CD4-positive, alpha-beta T cell treated with Interleukin-6 at 100 ng/mL for 8 hours (primary cell): ENCODE measurements at regions not wholly inside any gene's neighbourhood (a gene's known extent, or its start where the extent isn't known, plus 50 kb on each side); places are given as distances from the start of the nearest gene placed in this dataset.

Experiments used
- DNase-seq: peaks from one replicate; pipeline ENCODE4 v3.0.0-alpha.2; 2020; ENCODE audit warnings: mixed read lengths, low spot score

DNA sequence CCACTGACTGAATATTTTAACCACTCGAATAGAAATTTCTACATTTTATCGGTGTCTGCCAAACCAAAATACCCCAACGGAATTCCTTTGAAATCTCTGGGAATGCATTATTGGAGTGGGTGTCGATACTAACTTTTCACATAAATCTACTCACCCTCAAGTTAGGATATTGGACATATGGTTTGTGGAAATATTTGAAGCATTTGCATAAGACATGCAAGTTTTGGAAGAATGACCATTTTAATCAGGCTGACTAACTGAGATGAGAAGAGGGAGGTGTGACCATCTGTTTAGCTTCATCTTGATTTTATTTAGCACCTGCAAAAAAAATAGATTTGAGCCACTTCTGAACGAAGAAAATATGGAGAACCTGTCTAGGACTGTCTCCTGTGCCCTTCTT lies 61.2 kb downstream of the KLF6 start:
- DNase-seq: no peak

DNA sequence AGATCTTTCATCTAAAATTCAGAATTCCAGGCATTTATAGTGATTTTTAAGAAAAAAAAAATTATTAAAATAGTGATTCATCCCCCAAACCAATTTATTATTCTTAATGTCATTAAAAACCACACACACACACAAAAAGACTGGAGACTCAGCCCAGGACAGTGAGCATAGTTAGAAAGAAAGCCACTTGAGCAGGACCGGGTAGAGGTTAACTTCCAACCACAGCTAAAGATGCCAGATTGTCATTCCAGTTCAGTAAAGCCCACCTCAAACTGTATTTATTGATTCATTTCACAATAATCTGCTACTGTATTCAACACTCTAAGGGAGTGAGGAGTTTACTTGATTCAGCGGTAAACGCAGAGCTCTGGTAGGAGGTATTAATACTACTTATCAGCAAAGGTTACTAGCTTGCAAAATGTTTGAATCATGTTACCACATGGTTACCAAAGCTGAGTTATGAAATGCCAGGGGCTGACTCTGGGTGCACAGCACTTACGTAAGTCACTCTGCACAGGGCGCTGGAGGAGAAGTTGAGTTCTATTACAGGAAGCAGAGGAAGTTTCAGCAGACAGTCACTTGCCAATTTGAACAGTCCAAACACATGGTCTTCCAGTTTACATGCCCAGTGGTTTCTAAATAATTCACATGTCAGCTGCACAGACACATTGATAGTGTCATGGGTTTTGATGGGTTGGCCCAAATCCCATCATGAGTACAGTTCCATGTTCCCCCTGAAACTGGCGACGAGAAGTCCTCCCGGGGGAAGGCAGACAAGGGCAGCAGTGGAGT lies 64.6 kb downstream of the KLF6 start:
- no peak for DNase-seq

DNA sequence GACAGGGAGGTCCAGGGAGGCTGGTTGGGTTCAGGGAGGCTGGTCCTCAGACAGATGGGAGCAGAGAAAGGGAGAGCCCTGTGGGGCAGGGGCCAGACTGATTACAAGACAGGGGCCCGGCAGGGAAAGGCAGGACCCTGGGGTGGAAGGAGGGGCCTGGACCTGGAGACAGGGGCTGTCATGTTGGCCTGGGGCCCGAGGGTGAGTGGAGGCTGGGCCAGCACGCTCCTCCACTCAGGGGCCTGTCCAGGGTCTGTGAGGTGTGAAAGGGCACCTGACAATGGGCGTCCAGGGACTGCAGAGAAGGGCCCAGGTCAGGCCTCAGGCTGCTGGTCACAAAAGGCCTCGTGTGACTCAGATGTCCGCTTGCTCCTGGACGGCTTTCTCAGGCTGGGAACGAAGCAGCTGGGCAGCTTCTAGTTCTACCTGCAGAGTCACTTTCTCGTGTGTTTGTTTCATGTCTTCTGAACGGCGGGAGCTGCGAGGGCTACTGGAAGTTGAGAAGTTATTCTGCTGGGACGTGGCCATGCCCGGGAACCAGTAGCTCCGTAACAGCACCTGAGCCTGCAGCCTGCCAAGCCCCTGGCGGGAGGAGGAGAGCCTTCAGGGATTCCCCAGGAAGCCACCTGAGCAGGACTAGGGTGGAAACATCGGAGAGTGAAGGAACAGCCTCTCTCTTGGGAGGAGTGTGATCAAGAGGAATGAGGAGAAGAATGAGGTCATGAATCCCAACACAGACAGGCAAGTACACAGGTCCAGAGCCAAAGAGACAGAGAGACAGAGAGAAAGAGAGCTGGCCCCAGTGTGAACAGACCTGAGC lies 65.8 kb downstream of the KLF6 start:
- no peak for DNase-seq

DNA sequence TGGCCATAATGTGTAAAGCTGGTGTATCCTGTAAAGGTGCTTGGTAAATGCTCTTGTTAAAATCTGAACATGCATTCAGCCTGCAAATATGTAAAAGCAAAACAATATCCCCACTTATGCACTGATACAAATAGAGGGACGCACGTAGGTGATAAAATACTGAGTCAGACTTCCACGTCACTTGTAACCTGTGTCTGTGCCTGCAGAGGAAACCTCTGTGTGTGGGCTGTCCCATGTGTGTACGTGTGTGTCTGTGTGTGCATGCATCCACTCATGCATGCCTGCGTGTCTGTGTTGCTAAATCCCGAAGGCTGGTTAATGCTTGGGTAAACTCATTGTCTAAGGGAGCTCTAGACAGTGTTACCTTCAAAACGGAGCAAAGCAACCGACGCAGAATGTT lies 68.9 kb downstream of the KLF6 start:
- no peak for DNase-seq

DNA sequence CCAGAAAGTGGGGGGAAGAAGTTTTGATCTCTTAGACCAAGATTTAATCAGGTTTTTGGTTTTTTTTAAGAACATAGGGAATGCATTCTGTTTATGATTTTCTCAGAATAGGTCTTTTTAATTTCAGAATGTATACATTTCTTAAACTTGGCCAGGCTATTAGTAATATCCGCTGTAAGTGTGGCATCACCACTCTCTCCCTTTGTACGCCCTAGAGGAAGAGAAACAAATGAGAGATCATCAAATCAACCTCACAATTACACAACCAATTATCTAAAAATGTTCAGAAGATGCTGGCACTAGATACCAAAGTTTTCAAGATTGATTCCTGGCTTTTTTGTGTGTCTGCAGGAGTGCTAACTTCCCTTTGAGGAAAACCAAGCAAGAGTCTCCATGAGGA lies 70.0 kb downstream of the KLF6 start:
- DNase-seq: no peak

DNA sequence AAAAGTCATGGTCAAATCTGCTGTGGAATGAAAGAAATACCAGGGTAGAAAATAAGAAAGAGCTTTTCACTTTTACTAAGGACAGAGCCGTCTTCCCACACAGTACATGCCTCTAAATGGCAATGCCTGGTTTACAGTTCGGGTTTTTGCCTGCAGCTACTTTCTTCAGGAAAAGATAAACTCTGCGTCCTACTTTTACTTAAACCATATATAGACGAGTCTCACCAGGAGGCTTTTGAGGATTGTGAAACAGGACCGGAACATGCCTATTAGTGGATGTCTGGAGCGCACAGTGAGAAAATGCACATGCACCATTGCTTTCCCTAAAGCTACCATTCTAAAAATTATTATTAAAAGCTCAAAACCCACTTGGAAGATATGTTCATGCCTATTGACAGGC lies 70.5 kb downstream of the KLF6 start:
- DNase-seq: no peak

DNA sequence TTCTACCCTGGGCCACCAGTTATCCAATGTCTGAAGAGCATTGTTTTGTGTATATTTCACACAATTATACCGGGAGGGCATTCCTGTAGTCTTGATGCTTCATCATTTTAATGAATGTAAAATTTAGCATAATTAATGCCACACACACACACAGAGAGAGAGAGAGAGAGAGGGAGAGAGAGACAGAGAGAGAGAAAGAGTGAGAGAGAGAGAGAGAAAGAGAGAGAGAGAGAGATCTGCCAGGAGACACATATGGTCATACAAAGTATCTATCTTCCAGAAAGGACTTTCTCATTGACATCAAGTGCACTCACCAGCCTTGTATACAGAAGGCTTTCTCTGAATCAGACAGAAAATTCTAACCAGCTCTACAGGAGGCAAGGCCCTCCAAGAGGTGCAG lies 72.3 kb downstream of the KLF6 start:
- no peak for DNase-seq

DNA sequence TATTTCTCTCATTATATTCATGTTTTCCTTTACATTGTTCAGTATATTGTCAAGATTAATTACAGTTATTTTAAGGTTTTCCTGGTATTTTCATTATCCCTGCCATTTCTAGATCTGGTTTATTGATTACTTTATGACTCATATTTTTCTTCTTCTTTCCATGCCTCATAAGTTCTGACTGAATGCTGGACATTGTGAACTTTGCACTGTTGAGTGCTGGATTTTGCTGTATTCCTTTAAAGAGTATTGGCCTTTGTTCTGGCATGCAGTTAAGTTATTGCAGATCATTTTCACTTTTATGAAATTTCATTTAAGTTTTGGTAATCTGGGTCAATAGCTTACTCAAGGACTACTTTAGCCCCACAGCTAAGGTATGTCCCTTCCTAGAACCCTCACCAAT lies 73.1 kb downstream of the KLF6 start:
- no peak for DNase-seq

DNA sequence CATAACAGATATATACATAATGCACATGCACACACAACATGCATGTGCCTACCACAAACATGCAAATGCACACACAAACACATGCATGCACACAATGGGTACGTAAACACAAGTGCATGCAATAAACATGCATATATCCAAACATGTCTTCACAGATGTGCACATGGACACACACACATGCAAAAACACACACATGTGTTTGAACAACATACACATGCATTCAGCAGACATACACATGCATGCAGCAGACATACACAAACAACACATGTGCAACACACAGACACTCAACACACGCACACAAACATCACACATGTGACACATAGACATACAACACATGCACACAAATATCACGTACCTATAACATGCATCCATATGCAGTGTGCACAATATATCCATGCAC lies 74.2 kb downstream of the KLF6 start:
- DNase-seq: no peak

DNA sequence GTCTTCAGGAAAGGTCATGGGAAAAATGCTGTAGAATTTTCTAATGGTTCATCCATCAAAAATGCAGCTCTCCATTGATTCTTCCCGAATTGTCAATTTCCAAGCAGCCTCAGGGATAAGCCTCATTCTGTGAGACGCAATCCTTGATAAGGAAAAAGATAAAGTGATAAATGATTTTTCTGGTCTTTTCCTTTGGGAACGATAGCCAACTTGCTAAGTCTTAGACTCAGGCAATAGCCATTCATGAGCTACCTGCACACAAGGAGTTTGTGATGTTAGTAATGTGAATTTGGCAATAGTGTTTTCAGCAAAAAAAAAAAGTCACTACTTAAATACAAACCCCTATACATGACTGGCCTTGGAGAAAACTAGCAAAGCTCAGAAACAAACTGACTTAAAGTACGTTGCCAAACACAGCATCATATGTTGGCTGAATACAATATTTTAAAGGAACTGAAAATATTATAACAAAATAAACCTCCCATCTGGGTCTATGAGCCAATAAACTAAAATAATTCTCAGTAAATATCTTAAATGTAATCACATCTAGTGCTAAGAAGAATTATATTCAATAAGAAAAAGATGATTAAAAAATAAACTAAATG lies 75.5 kb downstream of the KLF6 start:
- DNase-seq: no peak

DNA sequence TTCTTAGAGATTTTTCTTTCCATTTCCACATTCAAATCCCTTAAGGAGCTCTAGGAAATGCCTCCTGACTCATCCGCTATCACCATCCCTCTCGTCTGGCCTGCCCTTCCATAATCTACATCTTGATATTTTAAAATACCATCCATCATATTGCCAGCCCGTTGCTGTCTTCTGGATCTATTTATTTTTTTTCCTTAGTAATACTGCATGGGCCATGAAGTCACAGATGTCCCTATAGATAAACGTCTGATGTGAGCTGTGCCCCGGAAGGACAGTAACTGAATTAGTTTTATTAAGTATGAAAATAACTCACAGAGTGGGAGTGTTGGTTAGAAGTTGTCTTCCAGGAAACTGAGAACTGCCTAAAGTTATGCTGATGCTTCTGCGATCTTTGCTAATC lies 76.2 kb downstream of the KLF6 start:
- DNase-seq: no peak

DNA sequence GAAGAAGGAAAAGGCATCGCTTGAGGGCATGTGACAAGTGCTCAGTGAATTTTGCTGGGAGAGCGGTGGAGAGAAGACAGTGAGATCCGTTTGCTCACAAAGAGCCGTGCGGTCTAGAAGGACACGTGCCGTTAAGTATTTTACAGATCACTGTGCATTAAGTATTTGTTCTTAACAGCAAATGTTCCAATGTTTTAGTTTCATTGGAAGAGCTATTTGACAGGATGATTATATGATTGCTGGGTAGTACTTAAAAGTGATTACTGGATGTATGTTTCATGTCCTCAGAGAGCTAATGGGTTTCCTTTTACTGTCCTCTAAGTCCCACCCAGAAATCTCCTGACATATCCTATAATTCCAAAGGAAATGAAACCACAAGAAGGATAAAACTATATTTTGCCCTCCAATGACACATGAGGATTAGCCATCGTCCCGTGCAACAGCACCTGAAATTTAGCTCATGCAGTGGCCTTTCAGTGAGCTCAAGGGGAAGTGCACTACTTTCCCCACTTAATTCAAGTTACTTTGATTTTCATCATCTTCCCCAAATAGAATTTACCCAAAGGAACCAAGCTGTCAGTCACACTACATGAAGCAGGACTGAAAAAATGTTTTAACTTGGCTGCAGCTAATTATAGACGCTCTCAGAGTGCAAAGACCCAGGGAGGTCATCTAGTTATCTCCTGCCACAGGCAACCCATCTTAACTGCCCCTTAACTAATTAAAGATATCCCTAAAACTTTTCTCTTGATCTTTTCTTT lies 80.3 kb downstream of the KLF6 start:
- DNase-seq: no peak

DNA sequence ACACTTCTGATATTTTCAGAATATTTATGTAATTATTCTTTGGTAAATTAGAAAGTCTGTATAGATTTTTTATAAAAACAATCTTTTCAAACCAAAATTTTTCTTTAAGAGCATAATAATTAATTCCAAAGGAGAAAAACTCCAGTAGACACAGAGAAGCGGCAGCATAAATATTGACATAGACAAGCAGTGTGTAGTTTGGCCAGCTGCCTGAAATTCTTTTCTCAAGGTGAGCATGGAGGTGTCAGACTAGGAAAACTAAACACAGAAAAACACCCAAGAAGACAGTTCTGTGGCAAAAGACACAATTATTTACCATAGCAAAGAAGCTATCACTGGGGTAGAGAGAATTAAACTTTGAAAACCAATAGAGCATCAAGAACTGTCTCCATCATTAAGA lies 82.4 kb downstream of the KLF6 start:
- no peak for DNase-seq

DNA sequence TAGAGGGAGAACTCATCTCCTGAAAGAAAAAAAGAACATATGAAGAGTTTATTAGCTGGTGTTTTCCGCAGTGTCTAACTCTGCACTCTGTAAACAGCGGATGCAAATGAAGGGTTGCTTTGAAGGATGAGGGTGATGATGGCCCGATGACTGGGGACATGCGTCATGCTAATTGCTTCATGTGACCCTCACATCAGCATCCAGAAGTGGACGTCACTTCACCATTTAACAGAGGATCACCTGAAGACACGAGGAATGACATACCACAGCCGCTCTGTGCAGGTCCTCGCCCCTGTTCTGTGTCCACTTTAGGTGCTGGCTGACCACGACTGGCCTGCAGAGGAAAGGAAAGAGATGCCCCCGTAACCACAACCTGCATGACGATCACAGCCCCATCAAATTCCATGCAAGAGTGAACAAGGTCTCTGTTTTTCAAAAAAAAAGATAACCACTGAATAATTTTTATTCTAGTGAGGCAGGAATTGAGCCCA lies 82.9 kb downstream of the KLF6 start:
- DNase-seq: no peak

DNA sequence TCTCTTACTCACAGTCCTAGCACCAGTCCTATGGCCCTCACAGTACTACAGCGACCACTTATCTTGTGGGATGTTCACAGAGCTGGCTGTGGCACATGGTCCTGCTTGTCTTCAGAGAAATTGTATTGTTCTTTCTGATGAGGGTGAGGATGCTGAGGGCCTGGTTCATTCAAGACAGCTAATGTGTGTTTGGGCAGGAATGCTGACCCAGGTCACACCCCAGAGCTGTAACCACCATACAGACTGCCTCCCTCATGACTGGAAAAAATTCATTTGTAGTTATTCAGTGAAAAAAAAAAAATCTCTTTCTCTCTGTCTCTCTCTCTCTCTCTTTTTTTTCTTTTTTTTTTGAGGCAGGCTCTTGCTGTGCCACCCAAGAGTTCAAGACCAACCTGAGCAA lies 83.5 kb downstream of the KLF6 start:
- DNase-seq: no peak

DNA sequence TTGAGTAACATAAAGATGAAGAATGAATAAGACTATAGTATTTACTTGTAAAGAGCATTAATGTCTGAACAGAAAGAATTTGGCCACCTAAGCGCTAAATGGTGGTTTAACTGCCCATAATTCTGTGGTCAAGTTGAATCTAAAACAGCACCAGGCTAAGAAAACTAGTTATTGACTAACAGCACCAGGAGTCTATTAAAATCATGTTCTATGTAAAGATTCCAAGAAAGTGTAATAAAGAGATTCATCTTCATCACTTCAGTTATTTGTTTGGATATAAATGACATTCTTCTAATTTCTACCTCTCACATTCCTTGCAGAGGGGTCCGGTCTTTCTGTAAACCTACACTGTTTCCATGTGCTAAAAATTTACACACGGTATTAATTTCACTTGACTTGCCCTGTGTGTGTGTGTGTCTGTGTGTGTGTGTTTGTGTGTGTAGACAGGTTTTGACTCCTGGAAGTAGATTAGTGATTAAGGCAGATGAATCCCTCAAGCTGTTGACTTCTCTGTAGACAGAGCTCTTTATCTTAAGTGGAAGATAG lies 84.4 kb downstream of the KLF6 start:
- no peak for DNase-seq

DNA sequence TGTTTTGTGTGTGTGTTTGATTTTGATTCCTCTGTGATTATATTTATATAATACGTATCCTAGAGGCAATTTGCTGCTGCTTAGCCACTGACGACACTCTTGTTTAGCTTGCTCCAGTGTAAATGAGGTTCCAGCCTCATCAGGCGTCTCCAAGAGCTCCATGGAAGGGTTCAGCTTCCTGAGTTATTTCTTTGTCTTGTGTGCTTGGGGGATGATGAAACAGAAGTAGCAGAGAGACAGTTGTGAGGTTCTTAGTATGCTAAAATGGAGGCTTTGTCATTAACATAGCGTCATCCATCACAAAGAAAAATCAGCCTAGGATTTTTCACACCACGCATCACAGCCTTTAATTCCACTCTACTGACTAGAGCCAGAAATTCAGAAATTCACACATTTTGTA lies 85.1 kb downstream of the KLF6 start:
- no peak for DNase-seq

DNA sequence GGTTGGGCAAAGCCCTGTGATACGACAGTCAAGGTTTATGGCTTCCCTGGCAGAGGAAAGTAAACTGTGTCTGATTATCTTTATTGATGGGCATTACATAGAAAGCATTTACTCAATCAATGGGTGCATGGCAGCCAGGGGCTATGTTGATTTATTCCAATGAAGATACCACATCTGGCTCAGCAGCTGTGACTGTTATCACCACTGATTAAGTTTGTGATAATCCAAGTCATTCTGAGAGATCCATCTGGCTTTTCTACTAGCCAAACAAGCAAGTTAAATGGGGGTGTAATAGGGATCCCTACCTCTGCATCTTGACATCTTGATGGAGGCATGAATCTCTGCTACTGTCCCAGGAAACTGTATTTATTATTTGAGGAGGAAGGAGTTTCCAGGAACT lies 86.7 kb downstream of the KLF6 start:
- no peak for DNase-seq

DNA sequence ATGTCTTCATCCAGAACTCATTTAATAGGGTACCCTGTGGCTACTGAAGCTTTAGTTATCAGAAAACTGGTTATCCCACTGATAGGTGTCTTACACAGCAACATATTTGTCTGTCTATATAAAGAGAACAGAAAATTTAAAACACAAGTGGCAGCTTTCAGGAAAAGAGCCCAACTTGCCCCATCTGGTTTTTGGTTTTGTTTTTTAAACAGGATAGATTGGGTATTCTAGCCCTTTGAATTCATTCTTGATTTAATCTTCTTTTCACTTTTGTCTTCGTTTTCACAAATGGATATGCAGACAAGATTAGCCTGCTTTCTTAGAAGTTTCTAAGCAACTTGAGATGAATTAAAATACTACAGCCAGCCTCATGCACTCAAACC lies 91.3 kb downstream of the KLF6 start:
- DNase-seq: no peak

DNA sequence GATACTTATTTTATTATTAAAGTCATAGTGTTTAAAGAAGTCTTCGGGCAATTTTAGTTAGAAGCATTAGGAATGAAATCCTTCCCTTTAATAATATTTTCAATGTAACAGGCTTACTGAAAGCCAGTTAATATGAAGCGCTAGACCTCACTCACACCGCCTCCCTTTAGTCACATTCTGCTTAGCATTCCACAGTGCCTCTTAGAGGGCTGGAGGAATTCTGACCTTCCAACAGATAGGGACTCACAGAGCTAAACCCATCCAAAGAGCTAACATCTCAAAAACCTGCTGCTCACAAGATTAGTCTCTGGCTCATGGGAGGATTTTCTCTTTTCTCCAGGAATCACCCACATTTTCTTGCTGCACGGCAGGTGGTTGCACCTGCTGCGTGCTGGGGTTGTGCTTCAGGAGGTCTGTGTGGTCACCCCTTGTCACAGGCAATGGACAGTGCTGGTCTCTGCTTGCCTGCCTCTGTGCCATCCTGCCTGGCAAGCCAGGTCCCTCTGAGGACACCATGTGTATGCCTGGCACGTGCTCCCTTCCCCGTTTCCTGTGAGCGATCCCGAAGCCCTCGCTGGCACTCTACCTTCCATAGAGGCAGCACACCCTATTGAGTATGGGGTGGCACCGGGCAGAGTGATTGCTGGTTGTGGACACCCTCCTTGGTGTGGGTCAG lies 91.8 kb downstream of the KLF6 start:
- DNase-seq: no peak

DNA sequence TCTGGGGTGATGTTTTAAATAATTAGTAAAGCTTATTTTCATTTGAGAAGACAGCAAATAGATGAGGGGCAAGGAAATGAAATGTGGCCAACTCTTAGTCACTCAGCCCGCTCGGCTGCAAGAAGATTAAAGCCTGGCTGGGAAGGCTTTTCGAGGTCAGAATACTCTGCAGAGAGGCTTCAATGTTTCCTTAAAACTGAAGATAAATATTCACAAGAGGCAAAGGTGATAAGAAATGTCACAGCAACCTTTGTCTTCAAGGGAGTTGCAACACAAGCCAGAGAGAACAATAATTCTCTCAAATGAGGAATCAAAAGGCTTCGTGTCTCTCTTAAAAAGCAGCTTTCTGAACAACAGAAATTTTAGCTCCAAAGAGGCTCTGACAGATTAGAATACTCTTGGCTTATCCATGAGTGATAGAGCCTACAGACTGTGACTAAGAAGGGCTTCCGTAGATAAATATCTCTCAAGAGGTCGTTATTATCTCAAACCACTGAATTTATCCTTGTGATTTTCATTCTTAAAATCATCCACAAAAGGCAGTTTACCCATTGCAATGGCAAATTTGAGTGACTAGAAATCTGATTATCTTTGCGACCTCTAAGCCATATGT lies 92.5 kb downstream of the KLF6 start:
- no peak for DNase-seq
